Subcutaneous abdominal adipose tissue (tissue), 5 donors: ENCODE measurements at regions not wholly inside any gene's neighbourhood (a gene's known extent, or its start where the extent isn't known, plus 50 kb on each side); places are given as distances from the start of the nearest gene placed in this dataset.

Experiments
- H3K27ac ChIP-seq: one replicate; pipeline ENCODE4 v1.7.0; 2013; ENCODE audit warnings: low read depth, mild to moderate bottlenecking, inconsistent platforms, low read length, moderate library complexity
- H3K27me3 ChIP-seq, 5 donors: one replicate each; pipeline ENCODE4 v1.7.0; 2013; ENCODE audit warnings: low read length in 5 of 5, inconsistent platforms in 1 of 5; ENCODE audit not compliant: control insufficient read depth in 5 of 5, insufficient read depth in 4 of 5
- H3K36me3 ChIP-seq, 5 donors: one replicate each; pipeline ENCODE4 v1.7.0; 2013; ENCODE audit warnings: low read length in 5 of 5; ENCODE audit not compliant: control insufficient read depth in 5 of 5, insufficient read depth in 5 of 5
- H3K4me1 ChIP-seq, 5 donors: one replicate each; pipeline ENCODE4 v1.7.0; 2013; ENCODE audit warnings: low read length in 5 of 5, mild to moderate bottlenecking in 3 of 5, moderate library complexity in 1 of 5; ENCODE audit not compliant: control insufficient read depth in 5 of 5, insufficient read depth in 5 of 5
- H3K4me3 ChIP-seq, 5 donors: one replicate each; pipeline ENCODE4 v1.7.0; 2013; ENCODE audit warnings: low read length in 5 of 5, low read depth in 1 of 5
- H3K9ac ChIP-seq, 5 donors: one replicate each; pipeline ENCODE4 v1.7.0; 2013; ENCODE audit warnings: low read length in 5 of 5, mild to moderate bottlenecking in 4 of 5, moderate library complexity in 3 of 5
- H3K9me3 ChIP-seq, 5 donors: one replicate each; pipeline ENCODE4 v1.7.0; 2013; ENCODE audit warnings: low read length in 5 of 5; ENCODE audit not compliant: control insufficient read depth in 5 of 5
- donor health status: healthy.
- donor health status: healthy.
- donor health status: healthy.
- donor health status: healthy.
- donor health status: healthy.

GRCh38 chr15:70344666-70345065, 246.9 kb upstream of the TLE3 start:
- H3K27ac ChIP-seq: no peak overlapping the region
- H3K4me1 ChIP-seq: peaks cover 2 to 30% (median 25%) of the 10 kb centered on the region in 5 donors
- no peaks in the 10 kb centered on the region for H3K9me3 ChIP-seq
- no peak overlapping the region for H3K4me3 ChIP-seq
- H3K27me3 ChIP-seq: no peaks in the 10 kb centered on the region
- no peaks in the 10 kb centered on the region for H3K36me3 ChIP-seq
- H3K9ac ChIP-seq: no peak overlapping the region

GRCh38 chr15:70343961-70344621, 246.4 kb upstream of the TLE3 start:
- H3K27ac ChIP-seq: no peak overlapping the region
- no peak overlapping the region for H3K4me3 ChIP-seq

GRCh38 chr15:70342554-70343548, 245.1 kb upstream of the TLE3 start:
- Histone ChIP-seq H3K9ac (no peak overlapping the region), H3K27me3 (no peaks in the 10 kb centered on the region), H3K4me1 (peaks cover 0 to 14% (median 12%) of the 10 kb centered on the region in 5 donors), H3K27ac (no peak overlapping the region), H3K4me3 (no peak overlapping the region), H3K9me3 (no peaks in the 10 kb centered on the region), H3K36me3 (no peaks in the 10 kb centered on the region)

More at GRCh38 chr15:70343961-70344621, 246.4 kb upstream of the TLE3 start:
- no peaks in the 10 kb centered on the region for H3K9me3 ChIP-seq
- no peaks in the 10 kb centered on the region for H3K36me3 ChIP-seq
- H3K27me3 ChIP-seq: no peaks in the 10 kb centered on the region
- peaks cover 2 to 26% (median 24%) of the 10 kb centered on the region in 5 donors for H3K4me1 ChIP-seq
- no peak overlapping the region for H3K9ac ChIP-seq

GRCh38 chr15:70342141-70342540, 244.4 kb upstream of the TLE3 start:
- Histone ChIP-seq H3K4me3 (no peak overlapping the region), H3K4me1 (peaks cover 0 to 10% (median 8%) of the 10 kb centered on the region in 5 donors), H3K27me3 (peaks cover 0 to 1% (median 0%) of the 10 kb centered on the region in 5 donors), H3K9me3 (no peaks in the 10 kb centered on the region), H3K27ac (no peak overlapping the region), H3K36me3 (no peaks in the 10 kb centered on the region), H3K9ac (no peak overlapping the region)

- H3K9me3 ChIP-seq: no peaks in the 10 kb centered on the region
- peaks cover 0 to 9% (median 8%) of the 10 kb centered on the region in 5 donors for H3K4me1 ChIP-seq
- no peak overlapping the region for H3K4me3 ChIP-seq
- no peaks in the 10 kb centered on the region for H3K36me3 ChIP-seq
- no peak overlapping the region for H3K9ac ChIP-seq
- H3K27ac ChIP-seq: no peak overlapping the region
- H3K27me3 ChIP-seq: peaks cover 0 to 3% (median 0%) of the 10 kb centered on the region in 5 donors
These were observed 243.8 kb upstream of the TLE3 start for GRCh38 chr15:70341566-70341965.

GRCh38 chr15:70340494-70340870, 242.8 kb upstream of the TLE3 start:
- Histone ChIP-seq H3K4me1 (peaks cover 0 to 9% (median 8%) of the 10 kb centered on the region in 5 donors), H3K27me3 (peaks cover 0 to 3% (median 0%) of the 10 kb centered on the region in 5 donors), H3K9me3 (peaks cover 0 to 1% (median 0%) of the 10 kb centered on the region in 5 donors), H3K36me3 (no peaks in the 10 kb centered on the region), H3K4me3 (no peak overlapping the region), H3K27ac (no peak overlapping the region), H3K9ac (no peak overlapping the region)

- H3K9ac ChIP-seq: no peak overlapping the region
- peaks cover 0 to 9% (median 8%) of the 10 kb centered on the region in 5 donors for H3K4me1 ChIP-seq
- H3K27me3 ChIP-seq: peaks cover 0 to 3% (median 0%) of the 10 kb centered on the region in 5 donors
- no peak overlapping the region for H3K27ac ChIP-seq
- H3K9me3 ChIP-seq: peaks cover 0 to 5% (median 4%) of the 10 kb centered on the region in 5 donors
- no peak overlapping the region for H3K4me3 ChIP-seq
- H3K36me3 ChIP-seq: no peaks in the 10 kb centered on the region
These were observed 242.1 kb upstream of the TLE3 start for GRCh38 chr15:70339571-70340493.

GRCh38 chr15:70337277-70338186, 239.8 kb upstream of the TLE3 start:
- Histone ChIP-seq H3K9ac (no peak overlapping the region), H3K9me3 (peaks cover 6 to 12% (median 10%) of the 10 kb centered on the region in 5 donors), H3K4me3 (no peak overlapping the region), H3K4me1 (peaks cover 0 to 9% (median 8%) of the 10 kb centered on the region in 5 donors), H3K27me3 (peaks cover 0 to 3% (median 0%) of the 10 kb centered on the region in 5 donors), H3K36me3 (no peaks in the 10 kb centered on the region), H3K27ac (no peak overlapping the region)
